Endothelial cell of umbilical vein (primary cell): ENCODE measurements at regions not wholly inside any gene's neighbourhood (a gene's known extent, or its start where the extent isn't known, plus 50 kb on each side); places are given as distances from the start of the nearest gene placed in this dataset.

Experiments used
- BruUV-seq: library from RNA; stranded (reverse); fragments of 400-500 nt; replicated peaks from 2 replicates; lab custom pipeline; 2021; lab: Mats Ljungman, UMichigan
- CTCF ChIA-PET: fragments of 300-600, 350-600 bp; sonication (Branson Sonifier 250); formaldehyde crosslinking; loops from one replicate; lab custom pipeline; 2021; ENCODE audit warnings: antibody characterized with exemption, inconsistent platforms; lab: Charles Lee
- POLR2A ChIA-PET: fragments of 300-600, 350-600 bp; sonication (Branson Sonifier 250); formaldehyde crosslinking; loops from one replicate; lab custom pipeline; 2021; ENCODE audit warnings: antibody characterized with exemption, inconsistent platforms; lab: Charles Lee
- DNase-seq: peaks from one replicate; pipeline ENCODE4 v3.0.0-alpha.2; 2011; ENCODE audit warnings: low read depth, low spot score
- FAIRE-seq: peaks from 2 replicates; lab custom pipeline; 2011; peaks lifted over from hg19 to GRCh38; lab: Jason Lieb, UNC
- H2AFZ ChIP-seq: 2 replicates; pipeline ENCODE4 v1.6.0; 2012; ENCODE audit warnings: low read depth, low read length, control low read depth, inconsistent platforms
- H3K27ac ChIP-seq: 2 replicates; pipeline ENCODE4 v1.5.1; 2011; ENCODE audit warnings: low read depth, mild to moderate bottlenecking, control low read depth, low read length, moderate library complexity; ENCODE audit not compliant: insufficient read depth
- H3K27me3 ChIP-seq, 2 experiments: 2 replicates each; pipeline versions ENCODE4 v1.6.0 to v1.6.1; 2011; ENCODE audit warnings: low read length in 2 of 2, mixed read lengths in 1 of 2; ENCODE audit not compliant: control insufficient read depth in 2 of 2, insufficient read depth in 2 of 2
- H3K36me3 ChIP-seq, 2 experiments: 2 replicates in 1 of 2; 3 replicates in 1 of 2; pipeline ENCODE4 v1.5.1; 2011; ENCODE audit warnings: low read length in 2 of 2, mild to moderate bottlenecking in 1 of 2, moderate library complexity in 1 of 2; ENCODE audit not compliant: control insufficient read depth in 2 of 2, insufficient read depth in 2 of 2; ENCODE audit errors: extremely low read depth in 1 of 2
- H3K4me1 ChIP-seq: 3 replicates; pipeline ENCODE4 v1.5.1; 2011; ENCODE audit warnings: mild to moderate bottlenecking, low read length; ENCODE audit not compliant: control insufficient read depth, insufficient read depth; ENCODE audit errors: extremely low read depth
- H3K4me2 ChIP-seq: 2 replicates; pipeline ENCODE4 v1.6.1; 2011; ENCODE audit warnings: low read length, control low read depth, mixed read lengths; ENCODE audit not compliant: insufficient read depth
- H3K4me3 ChIP-seq, 3 experiments: fragments of 200-600 bp in 1 of 3; sonication (generic), shearing (Covaris generic) in 1 of 3; replicated peaks in 1 of 3; 2 replicates each; pipeline ENCODE4 v1.5.1; 2011 to 2016; ENCODE audit warnings: control low read depth in 3 of 3, low read length in 3 of 3, mild to moderate bottlenecking in 2 of 3, inconsistent platforms in 1 of 3, low read depth in 1 of 3, moderate library complexity in 1 of 3; ENCODE audit not compliant: insufficient read depth in 1 of 3
- H3K79me2 ChIP-seq: 2 replicates; pipeline ENCODE4 v1.6.0; 2012; ENCODE audit warnings: low read length, inconsistent platforms; ENCODE audit not compliant: control insufficient read depth, insufficient read depth
- H3K9ac ChIP-seq: replicated peaks from 2 replicates; pipeline ENCODE3; 2011; ENCODE audit warnings: low read length, control low read depth; ENCODE audit not compliant: insufficient read depth; ENCODE audit errors: extremely low read depth
- H3K9me1 ChIP-seq: replicated peaks from 3 replicates; pipeline ENCODE4 v1.6.0; 2011; ENCODE audit warnings: mild to moderate bottlenecking, low read length; ENCODE audit not compliant: control insufficient read depth, insufficient read depth; ENCODE audit errors: extremely low read depth
- H3K9me3 ChIP-seq: replicated peaks from 2 replicates; pipeline ENCODE4 v1.5.1; 2012; ENCODE audit warnings: low read length, inconsistent platforms; ENCODE audit not compliant: control insufficient read depth, insufficient read depth
- H4K20me1 ChIP-seq: replicated peaks from 2 replicates; pipeline ENCODE3; 2011; ENCODE audit warnings: mild to moderate bottlenecking, low read length; ENCODE audit not compliant: control insufficient read depth, insufficient read depth; ENCODE audit errors: extremely low read depth
- CTCF ChIP-seq, 2 donors: IDR thresholded peaks; 1 replicate in 1 of 2; 2 replicates in 1 of 2; pipeline ENCODE4 v1.5.1; 2011; ENCODE audit warnings: low read length in 2 of 2, mild to moderate bottlenecking in 2 of 2, moderate library complexity in 2 of 2, control low read depth in 1 of 2, inconsistent platforms in 1 of 2, low read depth in 1 of 2; ENCODE audit not compliant: insufficient read depth in 1 of 2; ENCODE audit errors: extremely low read depth in 1 of 2
- EZH2 ChIP-seq: IDR thresholded peaks from 2 replicates; pipeline ENCODE4 v1.6.1; 2012; ENCODE audit warnings: borderline replicate concordance, low read depth, mild to moderate bottlenecking, moderate library complexity, low read length, inconsistent platforms; ENCODE audit not compliant: severe bottlenecking
- FOS ChIP-seq: IDR thresholded peaks from 2 replicates; pipeline ENCODE4 v1.6.1; 2011; ENCODE audit warnings: mild to moderate bottlenecking, low read length, moderate library complexity, borderline replicate concordance; ENCODE audit not compliant: insufficient read depth
- GATA2 ChIP-seq: IDR thresholded peaks from 2 replicates; pipeline ENCODE4 v1.7.0; 2011; ENCODE audit warnings: low read depth, mild to moderate bottlenecking, moderate library complexity, mixed read lengths, low read length; ENCODE audit not compliant: insufficient read length, insufficient read depth
- JUN ChIP-seq: IDR thresholded peaks from 2 replicates; pipeline ENCODE4 v1.6.1; 2011; ENCODE audit warnings: borderline replicate concordance, low read depth; ENCODE audit not compliant: insufficient read length, insufficient read depth
- MAX ChIP-seq: IDR thresholded peaks from 2 replicates; pipeline ENCODE4 v1.6.1; 2011; ENCODE audit not compliant: insufficient read depth, insufficient read length
- MYC ChIP-seq: IDR thresholded peaks from one replicate; pipeline ENCODE4 v1.6.1; 2011; ENCODE audit warnings: mild to moderate bottlenecking, low read depth, low read length
- POLR2A ChIP-seq: IDR thresholded peaks from 2 replicates; pipeline ENCODE4 v1.6.1; 2012; ENCODE audit warnings: low read depth, mild to moderate bottlenecking, control low read depth, low read length
- POLR2AphosphoS5 ChIP-seq: IDR thresholded peaks from 2 replicates; pipeline ENCODE4 v1.6.1; 2012; ENCODE audit warnings: low read depth, mild to moderate bottlenecking, control low read depth, low read length, moderate library complexity; ENCODE audit not compliant: insufficient read depth
- dilution Hi-C: fragments of 300-500 bp; cut with MboI; formaldehyde crosslinking; loops from one replicate; pipeline ENCODE4 v1.15.0; 2019; ENCODE audit warnings: low sequenced_read_pairs; ENCODE audit not compliant: extremely low pct_ligation_motif_present
- intact Hi-C: fragments of 100-400 bp; cut with micrococcal nuclease; formaldehyde crosslinking; loops from one replicate; pipeline ENCODE4 v1.10.0; 2022

GRCh38 chr1:229981736-229982135 is 85.3 kb upstream of the GALNT2 start:
- Histone ChIP-seq H2AFZ (no peak overlapping the region), H3K4me2 (no peak overlapping the region), H3K9ac (no peak overlapping the region), H3K4me3 (no peak overlapping the region), H3K27ac (no peak overlapping the region), H3K27me3 (peaks cover 0 to 2% of the 10 kb centered on the region in 2 experiments), H4K20me1 (no peaks in the 10 kb centered on the region), H3K36me3 (no peaks in the 10 kb centered on the region), H3K9me1 (no peaks in the 10 kb centered on the region), H3K9me3 (no peaks in the 10 kb centered on the region), H3K4me1 (no peaks in the 10 kb centered on the region), H3K79me2 (no peaks in the 10 kb centered on the region)
- ChIA-PET POLR2A (no interaction called here), CTCF (no interaction called here)
- DNase-seq (no peak), FAIRE-seq (no peak)
- TF ChIP-seq EZH2 (no peak), POLR2AphosphoS5 (no peak), JUN (no peak), MYC (no peak), MAX (no peak), GATA2 (no peak), FOS (no peak), POLR2A (no peak), CTCF (IDR thresholded peaks at IDR 0.05; ENCODE audit: extremely low read depth in 1 of 2, insufficient read depth in 1 of 2, low read depth in 1 of 2, low read length in 2 of 2) (no peak)
- dilution Hi-C loops = no loop called here
- BruUV-seq = no TSS peak
- intact Hi-C loops = no loop called here
